KMS-11 (cell line): ENCODE measurements at regions not wholly inside any gene's neighbourhood (a gene's known extent, or its start where the extent isn't known, plus 50 kb on each side); places are given as distances from the start of the nearest gene placed in this dataset.

ENCODE experiments used
- H2AFZ ChIP-seq: fragments of 200-600 bp; sonication (generic); 2 replicates; pipeline ENCODE4 v1.6.1; 2016; ENCODE audit warnings: antibody characterized with exemption, mixed run types, low read depth
- H3K27ac ChIP-seq: fragments of 200-600 bp; sonication (generic); 2 replicates; pipeline ENCODE4 v1.6.1; 2016; ENCODE audit warnings: mild to moderate bottlenecking, mixed run types
- H3K27me3 ChIP-seq: fragments of 200-600 bp; sonication (generic); 2 replicates; pipeline ENCODE4 v1.6.1; 2017; ENCODE audit warnings: mild to moderate bottlenecking, low read depth, mixed run types, moderate library complexity; ENCODE audit not compliant: insufficient read depth
- H3K36me3 ChIP-seq: fragments of 200-600 bp; sonication (generic); 2 replicates; pipeline ENCODE4 v1.6.1; 2017; ENCODE audit warnings: mild to moderate bottlenecking, mixed run types; ENCODE audit not compliant: insufficient read depth
- H3K4me1 ChIP-seq: fragments of 200-600 bp; sonication (generic); 2 replicates; pipeline ENCODE4 v1.6.1; 2016; ENCODE audit warnings: mild to moderate bottlenecking, low read depth, mixed run types; ENCODE audit not compliant: poor library complexity, severe bottlenecking
- H3K4me2 ChIP-seq: fragments of 200-600 bp; sonication (generic); 2 replicates; pipeline ENCODE4 v1.7.0; 2016; ENCODE audit warnings: mild to moderate bottlenecking, mixed run types
- H3K4me3 ChIP-seq: fragments of 200-600 bp; sonication (generic); IDR thresholded peaks from 2 replicates; pipeline ENCODE4 v1.6.1; 2017; ENCODE audit warnings: low read depth, low read length, mixed read lengths; ENCODE audit not compliant: insufficient read depth
- H3K79me2 ChIP-seq: fragments of 200-600 bp; sonication (generic); 2 replicates; pipeline ENCODE4 v1.6.1; 2016; ENCODE audit warnings: low read depth, mixed run types; ENCODE audit not compliant: insufficient read depth
- H3K9ac ChIP-seq: fragments of 200-600 bp; sonication (generic); 2 replicates; pipeline ENCODE4 v1.6.1; 2016; ENCODE audit warnings: mild to moderate bottlenecking, mixed run types
- H4K20me1 ChIP-seq: fragments of 200-600 bp; sonication (generic); 2 replicates; pipeline ENCODE4 v1.6.1; 2016; ENCODE audit warnings: mild to moderate bottlenecking, mixed run types; ENCODE audit not compliant: insufficient read depth
- CTCF ChIP-seq: fragments of 200-600 bp; sonication (generic); conservative IDR thresholded peaks from 2 replicates; pipeline ENCODE4 v1.6.1; 2017; ENCODE audit warnings: low read depth, mild to moderate bottlenecking, antibody characterized with exemption, low read length, moderate library complexity, mixed read lengths

GRCh38 chr5:6225121-6225607 lies 153.2 kb downstream of the MED10 start:
- Histone ChIP-seq H3K4me1 (peaks cover 58% of the 10 kb centered on the region), H3K4me2 (no peak overlapping the region), H4K20me1 (no peaks in the 10 kb centered on the region), H3K9ac (no peak overlapping the region), H3K79me2 (no peaks in the 10 kb centered on the region), H2AFZ (no peak overlapping the region), H3K27me3 (no peaks in the 10 kb centered on the region), H3K27ac (no peak overlapping the region), H3K4me3 (no peak overlapping the region), H3K36me3 (no peaks in the 10 kb centered on the region)
- TF ChIP-seq CTCF, result no peak

GRCh38 chr5:6224406-6224805 lies 153.9 kb downstream of the MED10 start:
- Histone ChIP-seq H3K27ac (peak overlapping the region; percentile 100; the same call in 1 of the 2 replicates), H3K4me3 (no peak overlapping the region), H3K27me3 (no peaks in the 10 kb centered on the region), H3K9ac (no peak overlapping the region), H3K4me1 (peaks cover 58% of the 10 kb centered on the region), H3K4me2 (no peak overlapping the region), H4K20me1 (no peaks in the 10 kb centered on the region), H3K79me2 (no peaks in the 10 kb centered on the region), H2AFZ (no peak overlapping the region), H3K36me3 (no peaks in the 10 kb centered on the region)
- no peak for TF ChIP-seq CTCF

- no peaks in the 10 kb centered on the region for H3K79me2 ChIP-seq
- no peaks in the 10 kb centered on the region for H3K36me3 ChIP-seq
- peak overlapping the region; percentile 100 for H3K27ac ChIP-seq
- peak overlapping the region; percentile 92 for H3K4me2 ChIP-seq
- H2AFZ ChIP-seq, result peak overlapping the region; percentile 62
- H3K9ac ChIP-seq, result peak overlapping the region; percentile 43
- no peaks in the 10 kb centered on the region for H3K27me3 ChIP-seq
- H4K20me1 ChIP-seq, result no peaks in the 10 kb centered on the region
- no peak overlapping the region for H3K4me3 ChIP-seq
- TF ChIP-seq CTCF, result no peak
- peaks cover 51% of the 10 kb centered on the region for H3K4me1 ChIP-seq
These were observed 155.4 kb downstream of the MED10 start for GRCh38 chr5:6222899-6223298.

- Histone ChIP-seq H3K36me3 (no peaks in the 10 kb centered on the region), H3K9ac (peak overlapping the region; percentile 76), H3K4me3 (no peak overlapping the region), H2AFZ (peak overlapping the region; percentile 62), H3K79me2 (no peaks in the 10 kb centered on the region), H3K4me2 (peak overlapping the region; percentile 92), H3K4me1 (peaks cover 51% of the 10 kb centered on the region), H4K20me1 (no peaks in the 10 kb centered on the region), H3K27me3 (no peaks in the 10 kb centered on the region), H3K27ac (peak overlapping the region; percentile 100)
- TF ChIP-seq CTCF, result no peak
These were observed 156.2 kb downstream of the MED10 start for GRCh38 chr5:6222121-6222520.
